ENCODE measurements at regions not wholly inside any gene's neighbourhood (a gene's known extent, or its start where the extent isn't known, plus 50 kb on each side); places are given as distances from the start of the nearest gene placed in this dataset.
"Not testable (repeated sequence)": the region's sequence is repeated elsewhere in the genome, so short reads cannot be mapped to it uniquely, and the experiment has no call there.

GRCh38 chr7:96824686-96825085, 115.0 kb upstream of the SEM1 start:
- no peaks in the 10 kb centered on the region for H3K9me3 ChIP-seq
- no peak overlapping the region for H3K27ac ChIP-seq
- DNase-seq (no peak), ATAC-seq (no peak)
- no peak overlapping the region for H3K4me3 ChIP-seq
- 44% methylated on average over 1 of the region's 1 CpG for WGBS (ENCODE audit: insufficient coverage, low coverage, low lambda C conversion rate, missing lambda C conversion rate)
- H3K27me3 ChIP-seq: no peaks in the 10 kb centered on the region
- H3K4me1 ChIP-seq: no peaks in the 10 kb centered on the region
- H3K36me3 ChIP-seq: no peaks in the 10 kb centered on the region
- TF ChIP-seq POLR2A (IDR thresholded peaks at IDR 0.05) (no peak), CTCF (IDR thresholded peaks at IDR 0.05) (no peak)
- intact Hi-C loops (cut with DNase I): no loop called here

- intact Hi-C loops (cut with DNase I): no loop called here
- Histone ChIP-seq H3K4me3 (no peak overlapping the region), H3K4me1 (no peaks in the 10 kb centered on the region), H3K27me3 (no peaks in the 10 kb centered on the region), H3K36me3 (no peaks in the 10 kb centered on the region), H3K9me3 (no peaks in the 10 kb centered on the region), H3K27ac (no peak overlapping the region)
- WGBS (ENCODE audit: insufficient coverage, low coverage, low lambda C conversion rate, missing lambda C conversion rate): 92% methylated on average over 2 of the region's 2 CpGs
- DNase-seq (no peak), ATAC-seq (no peak)
- TF ChIP-seq POLR2A (IDR thresholded peaks at IDR 0.05): no peak
- TF ChIP-seq CTCF (IDR thresholded peaks at IDR 0.05): no peak
These were observed 115.6 kb upstream of the SEM1 start for GRCh38 chr7:96825285-96825684.

GRCh38 chr7:96826089-96826488, 116.4 kb upstream of the SEM1 start:
- Histone ChIP-seq H3K9me3 (no peaks in the 10 kb centered on the region), H3K27ac (no peak overlapping the region), H3K4me1 (no peaks in the 10 kb centered on the region), H3K36me3 (no peaks in the 10 kb centered on the region), H3K4me3 (no peak overlapping the region), H3K27me3 (no peaks in the 10 kb centered on the region)
- ATAC-seq: no peak
- 56% methylated on average over 1 of the region's 1 CpG for WGBS (ENCODE audit: insufficient coverage, low coverage, low lambda C conversion rate, missing lambda C conversion rate)
- intact Hi-C loops (cut with DNase I): no loop called here
- DNase-seq: no peak
- TF ChIP-seq POLR2A (IDR thresholded peaks at IDR 0.05) (no peak), CTCF (IDR thresholded peaks at IDR 0.05) (no peak)

- H3K9me3 ChIP-seq: no peaks in the 10 kb centered on the region
- 83% methylated on average over 4 of the region's 6 CpGs for WGBS (ENCODE audit: insufficient coverage, low coverage, low lambda C conversion rate, missing lambda C conversion rate)
- intact Hi-C loops (cut with DNase I): no loop called here
- no peak overlapping the region for H3K27ac ChIP-seq
- H3K4me3 ChIP-seq: no peak overlapping the region
- no peaks in the 10 kb centered on the region for H3K27me3 ChIP-seq
- ATAC-seq (no peak), DNase-seq (no peak)
- no peaks in the 10 kb centered on the region for H3K36me3 ChIP-seq
- TF ChIP-seq CTCF (IDR thresholded peaks at IDR 0.05) (no peak), POLR2A (IDR thresholded peaks at IDR 0.05) (no peak)
- no peaks in the 10 kb centered on the region for H3K4me1 ChIP-seq
These were observed 118.1 kb upstream of the SEM1 start for GRCh38 chr7:96827701-96828100.

GRCh38 chr7:96829121-96829520, 119.5 kb upstream of the SEM1 start:
- ATAC-seq; H3K4me3 ChIP-seq; H3K4me1 ChIP-seq; H3K36me3 ChIP-seq; H3K27me3 ChIP-seq; DNase-seq; intact Hi-C loops (cut with DNase I); H3K9me3 ChIP-seq; H3K27ac ChIP-seq: not testable (repeated sequence)
- 75% methylated on average over 4 of the region's 4 CpGs for WGBS (ENCODE audit: insufficient coverage, low coverage, low lambda C conversion rate, missing lambda C conversion rate)

Measured in right lobe of liver (tissue), 6 donors.